Large intestine (tissue), 3 donors: ENCODE measurements at regions not wholly inside any gene's neighbourhood (a gene's known extent, or its start where the extent isn't known, plus 50 kb on each side); places are given as distances from the start of the nearest gene placed in this dataset.
"Not testable (repeated sequence)": the region's sequence is repeated elsewhere in the genome, so short reads cannot be mapped to it uniquely, and the experiment has no call there.

Source experiments
- DNase-seq, 2 donors: peaks; one replicate each; pipeline versions ENCODE4 v3.0.0 to v3.0.0-alpha.2; 2013
- H3K27ac ChIP-seq: one replicate; pipeline ENCODE4 v1.5.1; 2013; ENCODE audit warnings: low read length
- H3K27me3 ChIP-seq: 2 replicates; pipeline ENCODE4 v1.6.1; 2013; ENCODE audit warnings: low read length; ENCODE audit not compliant: control insufficient read depth, insufficient read depth
- H3K36me3 ChIP-seq: 2 replicates; pipeline ENCODE4 v1.6.1; 2013; ENCODE audit warnings: low read length; ENCODE audit not compliant: control insufficient read depth, insufficient read depth
- H3K4me1 ChIP-seq: one replicate; pipeline ENCODE4 v1.6.1; 2013; ENCODE audit warnings: low read length; ENCODE audit not compliant: control insufficient read depth, insufficient read depth
- H3K4me3 ChIP-seq: one replicate; pipeline ENCODE4 v1.5.1; 2013; ENCODE audit warnings: low read length
- H3K9me3 ChIP-seq: one replicate; pipeline ENCODE4 v1.6.1; 2013; ENCODE audit warnings: mild to moderate bottlenecking, low read depth, low read length, moderate library complexity; ENCODE audit not compliant: control insufficient read depth
- WGBS: methylation state at CpG from one replicate; pipeline ENCODE4 v1.1.5; 2013; ENCODE audit warnings: low lambda C conversion rate; ENCODE audit not compliant: insufficient coverage; 5-methylcytosine and 5-hydroxymethylcytosine counted together

DNA sequence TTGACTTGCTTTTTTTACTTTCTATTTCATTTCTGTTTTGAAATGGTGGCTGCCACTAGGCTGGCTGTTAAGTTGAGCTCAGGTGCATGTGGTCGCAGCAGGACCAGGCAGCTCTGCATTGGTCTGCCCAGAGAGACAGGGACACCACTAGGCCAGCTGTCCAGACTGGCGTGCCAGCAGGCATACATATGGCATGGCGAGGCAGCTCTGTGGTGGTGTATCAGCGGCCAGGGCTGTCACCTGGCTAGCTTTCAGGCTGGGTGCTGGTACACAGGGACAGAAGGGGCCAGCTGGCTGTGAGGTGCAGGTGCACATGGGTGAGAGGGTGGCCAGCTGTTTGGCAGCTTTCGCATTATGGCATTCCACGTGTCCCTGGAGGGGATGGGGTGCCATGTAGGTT, 654.0 kb upstream of the ACO1 start:
- no CpG with 5 or more reads among the region's 6 CpGs for WGBS
- no peak overlapping the region for H3K27ac ChIP-seq
- no peak for DNase-seq
- H3K36me3 ChIP-seq, result no peaks in the 10 kb centered on the region
- H3K4me1 ChIP-seq, result no peaks in the 10 kb centered on the region
- H3K4me3 ChIP-seq, result no peak overlapping the region
- H3K27me3 ChIP-seq, result no peaks in the 10 kb centered on the region
- no peaks in the 10 kb centered on the region for H3K9me3 ChIP-seq

DNA sequence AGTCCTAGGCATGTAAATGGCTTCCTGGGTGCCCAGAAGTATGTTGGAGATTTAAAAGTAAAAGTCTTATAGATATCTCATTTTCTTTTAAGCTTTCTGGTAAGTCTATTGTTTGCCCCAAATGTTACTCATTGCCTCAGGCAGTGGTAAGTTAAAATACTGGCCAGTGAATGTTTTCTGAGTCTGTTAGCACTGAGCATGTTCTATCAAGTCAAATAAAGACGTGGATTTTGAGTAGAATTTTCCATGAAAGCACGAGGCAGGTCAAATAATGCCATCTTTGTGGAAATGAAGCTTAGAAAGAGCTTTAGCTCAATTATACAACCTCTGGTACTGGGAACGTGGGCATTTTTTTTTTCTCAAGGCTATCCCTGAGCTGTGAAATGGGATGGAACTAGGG, 651.3 kb upstream of the ACO1 start:
- no CpG with 5 or more reads among the region's 3 CpGs for WGBS
- Histone ChIP-seq H3K4me3 (no peak overlapping the region), H3K9me3 (no peaks in the 10 kb centered on the region), H3K4me1 (no peaks in the 10 kb centered on the region), H3K36me3 (no peaks in the 10 kb centered on the region), H3K27ac (no peak overlapping the region), H3K27me3 (no peaks in the 10 kb centered on the region)
- DNase-seq, result no peak

DNA sequence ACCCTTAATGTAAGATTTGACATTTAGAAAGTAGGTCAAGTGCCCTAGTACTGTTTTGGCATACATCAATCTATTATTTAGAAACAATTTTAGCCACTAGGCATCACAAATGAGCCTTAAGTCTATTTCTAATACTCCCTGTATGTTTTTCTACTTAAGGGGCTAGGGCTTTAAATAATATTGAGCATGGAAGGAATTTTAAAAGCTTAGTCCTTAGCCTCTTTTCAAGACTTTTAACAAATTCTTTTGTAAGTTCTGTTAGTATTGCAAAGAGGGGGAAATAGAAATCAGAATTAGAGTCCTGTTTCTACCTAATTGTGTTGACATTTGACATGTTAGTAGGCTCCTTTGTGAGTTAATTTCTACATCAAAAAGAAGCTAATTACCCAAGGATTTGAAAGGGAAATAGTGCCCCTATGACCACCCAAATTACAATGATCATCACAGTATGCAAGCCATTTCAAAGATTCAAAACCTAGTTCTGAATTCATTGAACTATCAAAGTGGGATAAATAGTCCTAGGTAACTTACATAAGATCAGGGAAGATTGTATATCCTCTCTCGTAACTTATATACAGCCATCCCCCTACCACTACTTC, 647.8 kb upstream of the ACO1 start:
- H3K4me3 ChIP-seq, result no peak overlapping the region
- no peaks in the 10 kb centered on the region for H3K27me3 ChIP-seq
- H3K4me1 ChIP-seq, result no peaks in the 10 kb centered on the region
- no peak for DNase-seq
- no peak overlapping the region for H3K27ac ChIP-seq
- H3K36me3 ChIP-seq, result no peaks in the 10 kb centered on the region
- no peaks in the 10 kb centered on the region for H3K9me3 ChIP-seq
- WGBS, result 100% methylated on average over 1 of the region's 1 CpG

DNA sequence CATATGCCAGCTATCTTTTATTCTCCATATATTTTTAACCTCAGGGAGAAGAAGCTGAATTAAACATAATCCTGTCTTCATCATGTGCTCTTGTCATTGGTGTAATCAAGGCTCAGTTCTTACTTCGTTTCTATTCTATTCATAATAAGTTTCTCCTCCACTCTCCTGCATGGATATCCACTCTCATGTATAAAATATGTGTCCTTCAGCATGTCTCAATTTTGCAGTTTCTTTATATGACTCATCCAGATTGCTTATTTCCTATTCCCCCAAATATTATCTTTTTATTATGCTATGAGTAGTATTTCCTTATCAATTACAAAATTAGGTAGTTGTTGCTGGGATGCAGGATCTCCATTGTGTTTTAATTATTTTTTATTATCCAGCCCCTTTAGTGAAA, 643.7 kb upstream of the ACO1 start:
- Histone ChIP-seq H3K27me3 (no peaks in the 10 kb centered on the region), H3K4me3 (no peak overlapping the region), H3K9me3 (no peaks in the 10 kb centered on the region), H3K36me3 (no peaks in the 10 kb centered on the region), H3K4me1 (no peaks in the 10 kb centered on the region), H3K27ac (no peak overlapping the region)
- no CpG with 5 or more reads among the region's 1 CpG for WGBS
- DNase-seq, result no peak

DNA sequence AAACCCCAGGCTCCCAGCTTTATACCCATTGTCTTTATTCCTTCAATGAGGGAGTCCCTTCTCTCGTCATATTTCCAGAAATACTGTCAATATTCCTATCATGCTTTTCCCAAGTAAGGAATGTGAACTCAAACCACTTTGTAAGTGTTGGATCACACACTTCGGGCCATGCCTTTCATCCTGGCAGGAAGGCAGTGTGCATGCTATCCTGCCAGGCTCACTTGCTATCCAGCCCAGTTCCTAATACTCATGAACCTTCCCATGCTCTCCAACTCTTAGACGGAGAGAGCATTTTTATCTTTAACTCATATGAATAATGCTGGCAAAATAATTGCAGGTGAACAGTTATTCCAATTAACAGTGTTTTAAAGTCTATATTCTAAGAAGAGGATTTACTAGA, 639.9 kb upstream of the ACO1 start:
- Histone ChIP-seq H3K27me3 (no peaks in the 10 kb centered on the region), H3K27ac (no peak overlapping the region), H3K4me3 (no peak overlapping the region), H3K9me3 (no peaks in the 10 kb centered on the region), H3K36me3 (no peaks in the 10 kb centered on the region), H3K4me1 (no peaks in the 10 kb centered on the region)
- no peak for DNase-seq
- 80% methylated on average over 2 of the region's 3 CpGs for WGBS

DNA sequence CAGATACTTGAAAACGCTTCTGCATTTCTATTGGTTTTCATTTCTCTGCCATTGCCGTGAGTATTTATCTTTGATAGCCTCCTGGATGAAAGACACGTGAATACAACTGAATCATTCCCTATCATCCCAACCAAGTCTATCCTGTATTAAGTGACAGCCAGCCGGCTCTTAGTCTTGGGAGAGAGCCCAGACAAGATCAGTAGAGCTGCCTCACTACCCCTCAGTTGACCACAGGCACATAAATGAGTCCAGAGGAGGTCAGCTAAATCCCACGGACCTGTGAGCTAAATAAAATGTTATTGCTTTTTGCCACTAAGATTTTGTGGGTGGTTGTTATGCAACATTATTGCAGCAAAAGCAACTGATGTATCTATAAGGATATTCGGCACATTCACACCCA, 639.0 kb upstream of the ACO1 start:
- DNase-seq, result no peak

DNA sequence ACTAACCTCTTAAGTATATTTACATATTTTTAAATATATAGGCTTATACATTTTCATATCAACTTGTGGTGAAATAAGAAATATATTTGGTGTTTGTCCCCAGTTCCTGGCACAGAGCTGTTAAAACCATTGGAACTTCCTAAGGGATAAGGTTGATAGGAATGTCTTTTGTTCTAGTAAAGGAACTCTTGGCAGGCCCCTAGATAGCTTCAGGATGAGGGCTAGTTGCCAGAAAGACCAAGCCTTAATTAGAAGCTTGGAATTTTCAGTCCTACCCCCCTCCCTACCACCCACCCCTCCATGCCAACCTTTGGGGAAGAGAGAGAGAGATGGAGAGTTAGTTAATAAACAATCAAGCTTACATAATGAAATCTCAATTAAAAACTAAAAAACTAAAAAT, 638.6 kb upstream of the ACO1 start:
- H3K9me3 ChIP-seq, result no peaks in the 10 kb centered on the region
- H3K4me1 ChIP-seq, result no peaks in the 10 kb centered on the region
- no peaks in the 10 kb centered on the region for H3K36me3 ChIP-seq
- no peak overlapping the region for H3K27ac ChIP-seq
- no peak overlapping the region for H3K4me3 ChIP-seq
- DNase-seq, result no peak
- H3K27me3 ChIP-seq, result no peaks in the 10 kb centered on the region

More for the DNA sequence above, 639.0 kb upstream of the ACO1 start:
- Histone ChIP-seq H3K4me1 (no peaks in the 10 kb centered on the region), H3K27me3 (no peaks in the 10 kb centered on the region), H3K27ac (no peak overlapping the region), H3K9me3 (no peaks in the 10 kb centered on the region), H3K36me3 (no peaks in the 10 kb centered on the region), H3K4me3 (no peak overlapping the region)
- WGBS, result 100% methylated on average over 1 of the region's 6 CpGs

DNA sequence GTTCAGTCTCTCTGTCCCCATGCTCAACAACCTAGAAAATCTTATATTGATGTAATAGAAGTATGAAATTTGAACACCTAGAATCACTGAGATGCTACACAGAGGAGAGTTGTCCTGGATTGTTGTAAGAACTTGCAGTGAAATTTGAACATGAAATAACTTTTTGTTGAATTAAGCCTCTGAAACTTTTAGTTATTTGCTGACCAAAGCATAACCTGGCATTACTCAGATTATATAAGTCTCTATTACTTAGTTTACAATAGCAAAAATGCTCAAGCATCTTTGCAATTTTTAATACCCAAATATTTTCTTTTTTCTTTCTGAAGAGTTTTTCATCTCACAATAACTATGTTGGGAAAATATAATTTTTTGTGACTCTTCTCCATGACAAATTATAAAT, 630.7 kb upstream of the ACO1 start:
- H3K9me3 ChIP-seq, result no peaks in the 10 kb centered on the region
- H3K27ac ChIP-seq, result no peak overlapping the region
- no peak for DNase-seq

DNA sequence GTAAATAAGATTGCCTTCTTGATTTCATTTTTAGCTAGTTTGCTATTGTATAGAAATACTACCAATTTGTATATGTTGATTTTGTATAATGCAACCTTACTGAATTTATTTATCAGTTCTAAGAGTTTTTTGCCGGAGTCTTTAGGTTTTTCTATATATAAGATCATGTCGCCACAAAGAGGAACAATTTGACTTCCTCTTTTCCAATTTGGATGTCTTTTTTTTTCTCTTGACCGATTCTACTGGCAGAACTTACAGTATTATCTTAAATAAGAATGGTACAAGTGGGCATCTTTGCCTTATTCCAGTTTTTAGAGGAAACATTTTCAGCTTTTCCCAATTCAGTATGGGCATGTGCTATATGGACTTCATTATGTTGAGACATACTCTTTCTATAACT, 624.7 kb upstream of the ACO1 start:
- Histone ChIP-seq H3K27ac (no peak overlapping the region), H3K36me3 (no peaks in the 10 kb centered on the region), H3K4me3 (no peak overlapping the region), H3K9me3 (peaks cover 5% of the 10 kb centered on the region), H3K27me3 (no peaks in the 10 kb centered on the region), H3K4me1 (no peaks in the 10 kb centered on the region)
- 100% methylated on average over 2 of the region's 3 CpGs for WGBS
- DNase-seq, result no peak

More for the DNA sequence above, 630.7 kb upstream of the ACO1 start:
- Histone ChIP-seq H3K4me3 (no peak overlapping the region), H3K27me3 (no peaks in the 10 kb centered on the region), H3K4me1 (no peaks in the 10 kb centered on the region), H3K36me3 (no peaks in the 10 kb centered on the region)

DNA sequence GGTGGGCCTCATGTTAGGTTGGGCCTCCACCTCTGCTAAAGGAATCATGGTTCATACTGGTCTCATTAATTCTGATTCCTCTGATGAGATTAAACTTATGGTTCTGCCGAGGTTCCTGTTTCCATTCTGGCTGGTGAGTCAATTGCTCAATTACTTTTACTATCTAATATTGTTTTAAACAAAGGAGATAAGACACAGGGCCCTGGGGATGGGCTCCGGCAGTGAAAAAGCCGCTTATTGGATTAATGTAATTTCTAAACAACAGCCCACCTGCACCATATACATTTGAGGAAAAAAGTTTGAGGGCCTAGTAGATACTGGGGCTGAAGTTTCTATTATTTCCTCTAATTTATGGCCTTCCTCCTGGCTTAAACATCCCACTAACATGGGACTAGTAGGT, 610.4 kb upstream of the ACO1 start:
- not testable (repeated sequence) for H3K4me3 ChIP-seq, H3K4me1 ChIP-seq, H3K9me3 ChIP-seq, H3K36me3 ChIP-seq, H3K27me3 ChIP-seq, DNase-seq, H3K27ac ChIP-seq
- 67% methylated on average over 1 of the region's 3 CpGs for WGBS

DNA sequence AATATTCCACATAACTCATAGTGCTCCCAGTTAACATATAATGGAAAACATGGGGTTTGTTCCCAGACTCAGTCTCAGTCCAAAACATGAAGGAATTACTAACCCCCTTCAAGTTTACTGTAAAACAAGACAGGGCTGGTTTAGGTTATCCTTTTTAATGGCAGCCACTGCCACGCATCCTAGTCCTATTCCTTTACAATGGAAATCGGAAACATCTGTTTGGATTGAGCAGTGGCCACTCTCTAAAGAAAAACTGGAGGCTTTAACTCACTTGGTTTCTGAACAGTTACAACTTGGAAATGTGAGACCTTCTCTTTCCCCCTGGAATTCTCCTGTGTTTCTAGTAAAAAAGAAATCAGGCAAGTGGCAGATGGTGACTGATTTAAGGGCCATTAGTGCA, 609.9 kb upstream of the ACO1 start:
- no peak for DNase-seq
- H3K27ac ChIP-seq, result no peak overlapping the region
- WGBS, result no CpG with 5 or more reads among the region's 2 CpGs
- H3K9me3 ChIP-seq, result no peaks in the 10 kb centered on the region
- H3K4me1 ChIP-seq, result no peaks in the 10 kb centered on the region
- no peaks in the 10 kb centered on the region for H3K27me3 ChIP-seq
- H3K4me3 ChIP-seq, result no peak overlapping the region
- no peaks in the 10 kb centered on the region for H3K36me3 ChIP-seq
